Urothelium cell line (cell line): ENCODE measurements at regions not wholly inside any gene's neighbourhood (a gene's known extent, or its start where the extent isn't known, plus 50 kb on each side); places are given as distances from the start of the nearest gene placed in this dataset.

Experiments
- DNase-seq: peaks from one replicate; pipeline ENCODE4 v3.0.0; 2011; ENCODE audit warnings: low spot score, mixed read lengths
- FAIRE-seq: peaks from 2 replicates; lab custom pipeline; 2011; peaks lifted over from hg19 to GRCh38; lab: Jason Lieb, UNC

GRCh38 chr14:98960617-98961013, 311.4 kb downstream of the BCL11B start:
- FAIRE-seq = no peak
- DNase-seq = no peak

GRCh38 chr14:98961191-98961590, 310.8 kb downstream of the BCL11B start:
- no peak for DNase-seq
- no peak for FAIRE-seq

- FAIRE-seq = no peak
These were observed 309.9 kb downstream of the BCL11B start for GRCh38 chr14:98962118-98962517.

GRCh38 chr14:98963610-98964009, 308.4 kb downstream of the BCL11B start:
- no peak for FAIRE-seq

More at GRCh38 chr14:98962118-98962517, 309.9 kb downstream of the BCL11B start:
- DNase-seq = no peak

GRCh38 chr14:98964171-98964570, 307.8 kb downstream of the BCL11B start:
- FAIRE-seq (no peak), DNase-seq (no peak)

More at GRCh38 chr14:98963610-98964009, 308.4 kb downstream of the BCL11B start:
- DNase-seq = no peak

DNA sequence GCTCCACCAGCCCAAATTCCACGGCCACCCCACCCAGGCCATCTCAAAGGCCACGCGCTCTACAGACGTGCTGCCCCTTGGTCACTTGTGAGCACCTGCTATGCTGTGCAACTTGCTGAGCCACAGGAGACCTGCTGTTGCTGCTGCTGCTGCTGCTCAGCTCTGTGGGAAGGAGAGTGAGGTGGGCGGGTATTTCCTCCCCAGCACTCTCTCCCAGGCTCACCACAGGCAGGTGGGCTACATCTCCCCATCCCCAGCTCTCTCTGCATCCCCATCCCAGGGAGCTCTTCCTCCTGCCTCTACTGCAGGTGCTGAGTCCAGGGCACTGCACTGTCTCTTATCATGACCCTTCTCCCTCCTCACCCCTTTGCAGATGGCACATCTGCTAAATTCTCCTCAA, 306.9 kb downstream of the BCL11B start:
- FAIRE-seq (no peak), DNase-seq (no peak)

GRCh38 chr14:98966016-98966415, 306.0 kb downstream of the BCL11B start:
- no peak for FAIRE-seq

DNA sequence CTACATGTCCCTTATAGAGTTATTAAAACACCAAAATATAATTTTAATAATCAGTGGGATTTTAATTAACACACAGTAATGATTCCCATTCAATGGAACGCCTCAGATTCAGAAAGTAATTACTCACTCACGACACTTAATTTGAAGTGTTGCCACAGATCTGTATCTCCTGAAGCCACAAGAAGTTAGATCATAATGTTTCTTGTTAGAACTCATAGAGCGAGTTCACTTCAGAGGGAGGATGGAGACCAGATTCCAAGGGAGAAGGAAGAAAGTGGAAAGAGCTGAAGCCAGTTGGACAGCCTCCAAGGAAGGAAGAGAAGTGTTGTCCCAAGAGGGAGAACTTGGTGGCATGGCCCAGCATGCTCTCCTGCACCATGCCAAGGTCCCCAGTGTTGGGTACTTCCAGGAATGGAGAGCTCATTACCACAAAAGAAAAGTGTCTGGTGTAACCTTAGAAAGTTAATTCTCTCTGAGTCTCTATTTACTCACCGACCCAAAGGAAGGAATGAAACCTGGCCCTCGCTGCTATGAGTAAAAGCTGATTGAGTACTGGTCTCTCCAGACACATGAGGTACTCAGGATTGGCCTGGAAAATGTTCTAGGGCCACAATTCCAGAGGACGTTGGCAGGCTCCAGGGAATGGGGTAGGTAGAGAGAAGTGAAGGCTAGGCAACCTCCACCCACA, 305.4 kb downstream of the BCL11B start:
- DNase-seq = no peak
- no peak for FAIRE-seq

More at GRCh38 chr14:98966016-98966415, 306.0 kb downstream of the BCL11B start:
- DNase-seq = no peak

DNA sequence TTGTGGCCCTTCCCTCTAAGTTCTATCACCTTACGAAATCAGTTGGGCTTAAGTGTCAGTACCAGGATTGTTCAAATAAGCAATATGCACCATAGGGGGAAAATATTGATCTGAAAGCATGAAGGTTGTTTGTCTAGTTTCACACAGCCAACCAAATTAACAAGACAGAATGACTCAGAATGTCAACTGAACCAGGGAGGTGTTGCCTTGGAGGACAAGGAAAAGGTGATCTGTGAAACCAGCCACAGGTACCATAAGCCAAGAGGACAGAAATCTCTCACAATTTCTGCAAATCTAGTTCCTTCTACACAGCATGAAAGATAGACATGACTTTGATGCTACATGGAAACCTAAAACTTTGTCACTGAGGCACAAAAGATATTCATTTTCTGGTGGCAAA, 297.9 kb downstream of the BCL11B start:
- FAIRE-seq (no peak), DNase-seq (no peak)

DNA sequence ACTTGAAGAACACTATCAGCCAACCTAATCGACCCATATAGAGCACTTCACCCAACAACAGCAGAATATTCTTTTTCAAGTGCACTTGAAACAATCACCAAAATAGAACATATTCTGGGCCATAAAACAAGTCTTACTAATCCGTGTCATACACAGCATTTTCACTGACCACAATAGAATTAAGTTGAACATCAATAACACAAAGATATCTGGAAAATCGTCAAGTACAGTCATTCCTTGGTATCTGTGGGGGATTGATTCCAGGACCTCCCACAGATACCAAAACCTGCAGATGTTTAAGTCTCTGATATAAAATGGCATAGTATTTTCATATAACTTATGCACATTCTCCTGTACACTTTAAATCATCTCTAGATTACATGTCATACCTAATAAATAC, 295.7 kb downstream of the BCL11B start:
- no peak for FAIRE-seq
- no peak for DNase-seq

DNA sequence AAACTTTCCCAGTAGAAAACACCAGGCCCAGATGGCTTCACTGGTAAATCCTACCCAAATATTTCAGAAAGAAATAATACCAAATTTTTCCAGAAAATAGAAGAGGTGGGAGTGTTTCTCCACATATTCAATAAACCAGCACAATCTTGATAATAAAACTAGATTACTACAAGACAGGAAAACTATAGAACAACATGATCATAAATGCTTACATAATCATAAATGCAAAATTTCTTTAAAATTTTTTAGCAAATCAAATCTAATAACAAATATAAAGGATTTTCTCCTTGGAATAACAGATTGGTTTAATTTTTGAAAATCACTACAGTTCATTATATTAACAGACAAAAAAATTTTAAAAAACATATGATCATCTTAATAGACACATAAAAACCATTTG, 294.5 kb downstream of the BCL11B start:
- FAIRE-seq (no peak), DNase-seq (no peak)

DNA sequence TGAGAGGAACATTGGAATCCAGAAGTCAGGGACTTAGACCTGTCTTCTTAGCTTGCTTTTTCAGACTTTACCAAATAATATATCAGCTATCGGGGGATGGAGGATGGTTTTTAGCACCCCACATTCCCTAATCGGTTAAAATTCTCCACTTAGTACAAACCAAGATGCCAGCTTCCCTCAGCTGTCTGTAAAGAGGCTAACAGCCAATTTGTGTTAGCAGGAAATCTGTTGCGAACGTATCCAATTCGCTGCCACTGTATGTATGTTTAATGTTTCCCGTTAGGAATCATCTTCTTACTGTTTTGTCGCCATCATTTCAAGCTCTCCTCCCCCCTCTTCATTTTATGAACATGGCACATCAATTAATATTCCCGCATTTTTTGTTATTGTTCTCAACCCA, 289.0 kb downstream of the BCL11B start:
- DNase-seq (no peak), FAIRE-seq (no peak)

- no peak for FAIRE-seq
- DNase-seq = no peak
These were observed 287.8 kb downstream of the BCL11B start for GRCh38 chr14:98984027-98984718.

DNA sequence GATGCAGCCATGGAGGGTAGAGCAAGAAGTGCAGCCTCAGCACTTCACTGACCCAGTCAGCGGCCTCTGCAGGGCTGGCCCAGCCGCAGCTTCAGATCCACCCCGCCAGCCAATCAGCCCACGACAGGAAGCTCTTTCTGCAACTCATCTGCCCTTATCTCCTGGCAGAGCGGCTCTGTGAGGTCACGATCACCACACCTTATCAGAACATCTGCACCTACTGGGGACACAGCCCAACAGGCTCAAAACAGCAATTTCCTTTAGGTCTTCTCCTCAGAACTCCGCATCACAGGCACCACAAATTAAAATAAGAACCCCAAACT, 287.3 kb downstream of the BCL11B start:
- no peak for FAIRE-seq

DNA sequence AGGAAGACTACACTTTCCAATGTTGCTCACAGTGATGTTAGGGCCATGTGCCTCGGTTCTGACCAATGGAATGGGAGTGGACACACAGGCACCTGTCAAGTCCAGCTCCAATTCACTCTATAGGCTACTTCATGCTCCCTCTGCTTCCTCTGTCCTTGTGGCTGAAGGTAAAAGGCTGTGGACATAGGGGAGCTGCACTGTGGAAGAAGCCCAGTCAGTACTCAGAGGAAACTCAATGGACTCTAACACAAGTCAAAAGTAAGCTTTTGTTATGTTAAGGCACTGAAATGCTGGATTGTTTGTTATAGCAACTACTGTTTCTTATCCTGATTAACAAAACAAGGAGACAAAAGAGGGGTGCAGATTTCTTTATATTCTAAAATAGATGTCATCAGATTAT, 278.2 kb downstream of the BCL11B start:
- FAIRE-seq (no peak), DNase-seq (no peak)

More for the DNA sequence above, 287.3 kb downstream of the BCL11B start:
- no peak for DNase-seq

DNA sequence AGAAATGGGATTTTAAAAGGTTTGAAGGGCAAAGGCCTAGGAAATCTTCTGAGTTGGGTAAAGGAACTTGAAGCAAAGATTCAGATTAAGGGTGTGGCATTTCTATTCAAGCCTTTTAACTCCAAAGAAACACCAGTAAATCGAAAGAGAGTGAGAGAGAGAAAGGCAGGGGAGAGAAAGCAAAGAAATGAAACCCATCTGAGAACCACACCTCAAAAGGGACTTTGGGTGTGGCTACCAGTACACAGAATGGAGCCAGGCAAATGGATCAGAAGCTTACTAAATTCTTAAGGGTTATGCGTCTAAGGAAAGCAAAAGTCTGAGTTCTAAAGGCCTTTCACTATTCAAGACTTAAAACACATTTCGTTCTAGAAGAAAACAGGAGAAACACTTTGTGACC, 277.4 kb downstream of the BCL11B start:
- FAIRE-seq = no peak
- no peak for DNase-seq

- FAIRE-seq = no peak
These were observed 274.3 kb downstream of the BCL11B start for GRCh38 chr14:98997526-98998205.

GRCh38 chr14:98999345-98999744, 272.7 kb downstream of the BCL11B start:
- DNase-seq = no peak
- FAIRE-seq = no peak

More at GRCh38 chr14:98997526-98998205, 274.3 kb downstream of the BCL11B start:
- DNase-seq = no peak

DNA sequence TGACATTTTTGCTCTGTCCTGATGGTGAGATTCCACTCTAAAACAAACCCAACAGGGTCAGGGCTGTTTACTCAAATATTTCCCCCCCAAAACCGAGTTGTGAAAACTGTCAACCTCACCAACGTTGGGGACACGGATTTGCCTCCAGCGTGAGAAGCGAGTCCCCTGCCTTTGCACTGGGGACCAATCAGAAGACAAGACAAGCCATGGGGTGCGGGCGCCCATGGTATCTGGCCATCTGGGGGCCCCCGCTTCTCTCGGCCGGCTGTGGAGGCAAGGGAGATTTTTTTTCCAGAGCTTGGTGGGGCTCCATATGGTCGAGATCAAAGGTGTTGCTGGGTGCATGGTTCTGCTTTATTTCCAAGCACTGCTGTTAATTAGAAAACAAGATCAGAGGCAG, 272.1 kb downstream of the BCL11B start:
- DNase-seq = no peak
- FAIRE-seq = no peak

DNA sequence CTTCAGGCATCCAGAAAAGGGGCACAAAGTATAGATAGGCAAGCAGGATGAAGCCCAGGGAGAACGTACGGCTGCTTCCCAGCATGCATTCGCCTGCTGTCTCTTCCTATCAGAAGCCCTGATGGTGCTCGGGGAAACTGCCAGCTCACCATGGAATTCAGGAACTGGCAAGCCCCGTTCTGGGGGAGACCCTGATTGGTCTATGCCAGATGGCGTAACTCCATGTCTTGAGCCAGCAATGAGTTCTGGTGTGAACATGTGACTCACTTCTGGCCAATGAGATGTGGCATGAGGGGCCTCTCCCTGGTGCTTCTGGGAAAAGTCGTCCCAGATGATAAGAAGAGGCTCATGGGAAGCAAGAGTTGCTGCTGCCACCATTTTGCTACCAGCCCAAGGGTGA, 270.8 kb downstream of the BCL11B start:
- no peak for FAIRE-seq
- no peak for DNase-seq

GRCh38 chr14:99003646-99004045, 268.4 kb downstream of the BCL11B start:
- no peak for DNase-seq
- no peak for FAIRE-seq

DNA sequence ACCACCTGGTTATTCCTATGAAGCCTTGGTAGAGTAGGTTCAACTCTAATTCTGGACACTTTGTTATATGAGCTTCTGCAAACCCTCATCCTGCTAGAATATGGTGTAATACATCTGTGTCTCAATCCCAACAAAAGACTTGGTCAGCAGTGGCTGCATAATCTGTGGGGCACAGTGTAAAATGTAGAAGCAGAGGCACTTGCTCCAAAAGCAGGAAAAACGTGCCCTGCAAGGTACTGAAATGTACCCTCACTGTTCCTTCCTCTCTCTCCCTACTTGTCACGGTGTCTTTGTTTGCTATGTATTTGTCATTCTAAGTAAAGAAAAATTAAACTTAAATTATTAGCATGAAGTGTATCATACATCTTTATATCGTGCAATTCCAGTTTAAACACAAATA, 267.9 kb downstream of the BCL11B start:
- FAIRE-seq = no peak
- DNase-seq = no peak
